GM10266 (cell line): ENCODE measurements at regions not wholly inside any gene's neighbourhood (a gene's known extent, or its start where the extent isn't known, plus 50 kb on each side); places are given as distances from the start of the nearest gene placed in this dataset.
A peak's percentile ranks its signal among the peaks of the same experiment; 100 is the strongest.

Experiments used
- DNase-seq: peaks from one replicate; pipeline ENCODE4 v3.0.0; 2012; ENCODE audit errors: extremely low spot score
- CTCF ChIP-seq: IDR thresholded peaks from 2 replicates; pipeline ENCODE4 v1.5.1; 2012; ENCODE audit warnings: mild to moderate bottlenecking, low read depth; ENCODE audit not compliant: control insufficient read depth, insufficient read depth; ENCODE audit errors: missing control alignments

DNA sequence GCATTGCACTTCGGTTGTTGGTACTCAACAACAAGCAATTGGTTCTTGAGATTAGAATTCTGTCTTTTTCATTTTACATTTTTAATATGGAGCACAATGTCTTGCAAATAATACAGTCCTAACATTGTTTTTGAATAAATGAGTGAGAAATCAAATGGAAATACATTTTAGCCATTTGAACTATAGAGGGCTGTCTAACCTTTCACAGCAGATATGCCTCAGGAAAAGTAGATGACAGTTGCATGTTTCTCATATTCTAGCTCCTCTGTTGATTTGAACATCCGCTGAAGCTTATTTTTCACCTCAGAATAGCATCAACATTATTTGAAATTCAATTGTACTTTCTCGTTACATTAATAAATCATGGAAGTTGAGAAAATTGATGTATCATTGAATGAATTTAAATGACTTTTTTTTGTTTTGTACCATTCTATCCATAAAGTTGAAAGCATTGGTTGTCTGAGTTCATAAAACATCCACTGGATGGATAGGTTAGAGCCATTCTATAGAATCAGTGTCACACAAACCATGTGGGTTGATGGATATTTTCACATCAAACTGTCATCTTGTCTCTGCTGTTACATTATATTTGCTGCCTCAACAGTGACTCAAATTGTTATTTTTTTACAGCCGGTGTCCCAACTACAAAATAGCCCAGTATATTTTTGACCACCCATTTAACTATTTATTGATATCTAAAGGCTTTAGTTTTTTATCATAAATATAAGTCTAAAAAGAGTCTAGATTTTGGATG lies 928.3 kb downstream of the NSUN3 start:
- DNase-seq = no peak
- peak; percentile 13 for TF ChIP-seq CTCF

- no peak for TF ChIP-seq CTCF
- DNase-seq = no peak
These were observed 933.9 kb downstream of the NSUN3 start for GRCh38 chr3:94996743-94997142.

GRCh38 chr3:95002438-95003046 lies 939.7 kb downstream of the NSUN3 start:
- DNase-seq = no peak
- no peak for TF ChIP-seq CTCF

DNA sequence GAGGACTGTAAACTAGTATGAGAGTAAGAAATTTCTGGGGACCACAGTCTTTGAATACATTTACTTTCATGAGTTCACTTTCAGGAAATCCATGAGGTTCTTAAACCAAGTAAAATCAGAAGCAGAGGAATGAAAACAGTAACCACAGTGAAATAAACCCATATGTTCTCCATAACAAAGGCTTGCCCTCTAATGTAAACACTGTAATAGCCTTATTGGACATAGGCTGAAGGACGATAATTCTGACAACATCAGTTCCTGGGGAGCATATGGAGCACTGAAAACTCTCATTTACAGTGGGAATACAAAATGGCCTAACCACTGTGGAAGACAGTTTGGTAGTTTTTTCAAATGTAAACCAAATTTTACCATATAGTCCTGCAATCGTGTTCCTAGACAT lies 965.8 kb downstream of the NSUN3 start:
- no peak for TF ChIP-seq CTCF
- no peak for DNase-seq

DNA sequence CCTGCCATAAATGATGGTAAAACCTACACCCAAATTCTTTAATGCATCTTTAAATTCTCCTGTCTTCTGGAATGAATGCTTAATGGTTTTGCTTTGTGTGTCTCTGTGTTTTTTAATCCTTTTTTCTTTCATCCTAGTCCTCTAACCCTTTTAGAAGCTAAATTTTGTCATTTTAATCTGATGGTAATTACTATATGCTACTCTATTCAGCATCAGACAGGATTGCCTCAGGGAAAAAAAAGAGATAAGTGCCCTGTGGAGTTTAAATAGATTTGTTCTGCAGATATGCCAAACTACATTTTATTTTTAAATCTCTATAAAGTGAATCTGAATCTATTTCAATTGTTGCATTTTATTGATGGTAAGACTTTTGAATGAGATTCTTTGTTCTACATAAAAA lies 966.8 kb downstream of the NSUN3 start:
- TF ChIP-seq CTCF = no peak
- DNase-seq = no peak

- no peak for DNase-seq
- no peak for TF ChIP-seq CTCF
These were observed 973.7 kb downstream of the NSUN3 start for GRCh38 chr3:95036526-95037021.

GRCh38 chr3:95037097-95037496 lies 974.2 kb downstream of the NSUN3 start:
- no peak for DNase-seq
- TF ChIP-seq CTCF = no peak
